SKM-1 treated with dmso at 0.1 percent for 144 hours (cell line): ENCODE measurements at regions not wholly inside any gene's neighbourhood (a gene's known extent, or its start where the extent isn't known, plus 50 kb on each side); places are given as distances from the start of the nearest gene placed in this dataset.
A peak's percentile ranks its signal among the peaks of the same experiment; 100 is the strongest.
"Not testable (repeated sequence)": the region's sequence is repeated elsewhere in the genome, so short reads cannot be mapped to it uniquely, and the experiment has no call there.

ENCODE experiments used
- DNase-seq: peaks from one replicate; lab custom pipeline; 2025; ENCODE audit not compliant: unreplicated experiment; lab: John Stamatoyannopoulos, UW

DNA sequence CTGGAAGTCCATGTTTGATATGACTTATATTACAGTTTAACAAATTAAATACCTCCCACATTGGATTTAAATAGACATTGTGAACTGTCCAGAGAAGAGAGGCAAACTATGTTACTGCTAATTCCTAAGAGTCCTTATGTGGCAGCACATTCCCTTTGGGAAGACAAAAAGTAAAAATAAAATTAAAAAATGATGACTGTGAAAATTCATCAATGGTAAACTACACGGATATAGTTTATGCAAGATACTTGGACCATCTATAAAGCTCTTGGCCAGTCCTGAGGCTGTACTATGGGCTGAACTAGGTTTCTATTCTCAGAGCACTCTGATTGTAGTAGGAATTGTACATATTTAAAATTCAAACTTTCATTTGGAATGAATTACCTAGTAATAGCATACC, 206.4 kb downstream of the LRRK2 start:
- no peak for DNase-seq

DNA sequence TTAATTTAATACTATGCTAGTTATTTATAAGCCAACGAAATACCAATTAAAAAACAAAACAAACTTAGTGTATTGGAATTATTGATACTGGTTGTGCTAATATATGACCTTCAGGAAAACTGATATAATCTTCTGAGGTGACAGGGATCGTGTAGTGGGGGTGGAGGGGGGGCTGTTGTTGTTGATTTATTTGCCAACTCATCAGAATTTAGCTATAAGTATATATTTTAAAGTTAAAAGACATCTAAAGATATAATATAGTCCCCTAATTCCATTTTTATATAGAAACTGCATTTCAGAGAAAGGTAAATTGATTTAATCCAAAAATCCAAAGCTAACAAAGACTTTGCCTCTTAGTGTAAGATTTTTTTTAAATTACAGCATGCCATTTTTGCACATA, 210.5 kb downstream of the LRRK2 start:
- no peak for DNase-seq

DNA sequence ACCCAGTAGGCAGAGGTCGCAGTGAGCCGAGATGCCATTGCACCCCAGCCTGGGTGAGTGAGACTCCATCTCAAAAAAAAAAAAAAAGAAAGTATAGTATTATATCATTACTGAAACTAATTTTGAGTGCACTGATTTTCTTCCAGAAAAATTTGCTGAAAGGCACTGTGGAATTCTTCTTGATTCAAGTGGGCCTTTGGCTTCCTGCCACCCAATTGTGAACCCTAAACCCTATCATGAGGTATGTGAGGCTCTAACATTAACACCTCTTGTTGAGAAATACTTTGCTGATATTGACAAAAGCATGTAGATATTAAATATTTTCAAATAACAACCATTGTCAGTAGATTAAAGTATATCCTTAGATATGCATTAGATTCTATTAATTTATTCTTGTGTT, 211.2 kb downstream of the LRRK2 start:
- DNase-seq, result no peak

DNA sequence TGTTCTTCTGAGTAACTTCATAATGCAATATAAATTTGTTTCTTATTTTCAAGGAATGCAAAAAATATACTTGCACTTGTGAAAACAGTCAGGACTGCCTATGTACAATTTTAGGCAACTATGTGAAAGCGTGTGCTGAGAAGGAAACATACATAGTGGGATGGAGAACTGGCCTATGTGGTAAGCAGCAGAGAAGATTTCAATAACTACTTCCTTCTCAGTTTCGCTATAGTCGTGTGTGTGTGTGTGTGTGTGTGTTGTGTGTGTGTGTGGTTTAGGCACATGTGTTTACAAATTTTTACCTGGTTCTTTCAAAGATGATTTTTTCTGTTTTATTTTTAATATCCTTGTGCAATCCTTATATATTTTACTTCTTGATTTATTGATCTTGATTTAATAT, 211.8 kb downstream of the LRRK2 start:
- DNase-seq, result no peak

DNA sequence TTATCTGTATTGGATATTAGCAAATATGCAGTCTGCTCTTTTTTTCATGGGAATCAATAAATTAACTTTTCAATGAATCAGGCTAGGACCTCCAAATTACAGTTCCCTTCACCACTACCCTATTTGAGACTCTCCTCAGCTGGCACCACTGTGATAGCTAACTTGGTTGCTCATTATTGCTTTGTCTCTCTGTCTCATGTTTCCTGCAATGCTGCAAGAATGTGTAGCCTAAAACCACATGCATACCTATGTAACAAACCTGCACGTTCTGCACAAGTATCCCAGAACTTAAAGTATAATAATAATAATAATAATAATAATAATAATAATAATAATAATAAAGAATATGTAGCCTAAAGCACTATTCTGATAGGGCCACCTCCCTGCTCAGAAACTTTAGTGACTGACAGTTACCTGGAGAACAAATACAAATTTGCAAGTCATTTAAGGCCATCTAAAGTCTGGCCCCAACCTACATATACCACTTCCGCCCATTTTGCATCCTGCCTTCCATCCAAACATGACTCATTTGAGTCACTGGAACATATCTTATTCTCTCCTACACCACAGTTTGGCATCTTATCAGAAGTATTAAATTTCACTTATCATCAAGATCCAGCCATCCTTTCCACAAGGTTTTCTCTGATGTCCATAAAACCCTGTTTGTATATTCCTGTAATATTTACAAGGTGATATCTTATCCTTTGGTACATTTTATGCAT, 215.1 kb downstream of the LRRK2 start:
- no peak for DNase-seq

DNA sequence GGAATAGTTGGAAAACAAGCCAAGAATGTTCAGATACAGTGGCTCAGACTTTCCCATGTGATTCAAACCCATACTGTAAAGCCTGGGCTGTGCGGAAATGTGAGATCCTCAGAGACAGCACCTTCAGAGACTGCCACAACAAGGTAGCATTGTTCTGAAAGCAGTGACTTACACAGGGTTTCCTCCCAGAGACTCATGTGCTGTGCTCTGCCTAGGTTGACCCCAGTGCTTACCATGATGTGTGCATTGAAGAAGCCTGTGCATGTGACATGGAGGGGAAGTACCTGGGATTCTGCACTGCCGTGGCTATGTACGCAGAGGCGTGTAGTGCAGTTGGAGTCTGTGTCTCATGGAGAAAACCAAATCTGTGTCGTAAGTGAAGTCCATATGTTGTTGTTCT, 219.4 kb downstream of the LRRK2 start:
- DNase-seq, result no peak

DNA sequence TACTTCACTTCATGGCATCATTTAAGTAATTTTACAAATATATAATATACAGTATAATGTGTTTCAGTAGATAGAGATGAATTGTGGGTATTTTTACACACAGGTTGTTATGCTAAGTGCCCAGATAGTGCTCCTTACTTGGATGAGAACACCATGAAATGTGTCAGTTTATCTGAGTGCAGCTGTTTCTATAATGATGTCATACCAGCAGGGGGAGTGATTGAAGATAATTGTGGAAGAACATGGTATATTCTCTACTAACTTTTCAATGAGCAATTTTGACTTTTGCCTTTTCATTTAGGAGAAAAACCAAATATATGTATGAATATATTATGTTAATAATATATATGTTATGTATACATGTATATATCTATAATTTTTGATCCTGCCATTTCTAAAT, 221.6 kb downstream of the LRRK2 start:
- DNase-seq, result peak; percentile 6

DNA sequence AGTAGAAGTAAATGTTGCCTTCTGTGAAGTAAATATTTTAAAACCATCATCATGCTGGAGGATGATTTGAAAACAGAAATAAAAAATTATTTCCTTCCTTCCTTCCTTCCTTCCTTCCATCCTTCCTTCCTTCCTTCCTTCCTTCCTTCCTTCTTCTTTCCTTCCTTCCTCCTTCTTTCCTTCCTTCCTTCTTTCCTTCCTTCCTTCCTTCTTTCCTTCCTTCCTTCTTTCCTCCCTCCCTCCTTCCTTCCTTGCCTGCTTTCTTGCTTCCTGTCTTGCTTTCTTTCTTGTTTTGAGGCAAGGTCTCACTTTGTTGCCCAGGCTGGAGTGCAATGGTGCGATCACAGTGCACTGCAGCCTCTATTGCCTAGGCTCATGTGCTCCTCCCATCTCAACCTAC, 223.7 kb downstream of the LRRK2 start:
- DNase-seq, result not testable (repeated sequence)

DNA sequence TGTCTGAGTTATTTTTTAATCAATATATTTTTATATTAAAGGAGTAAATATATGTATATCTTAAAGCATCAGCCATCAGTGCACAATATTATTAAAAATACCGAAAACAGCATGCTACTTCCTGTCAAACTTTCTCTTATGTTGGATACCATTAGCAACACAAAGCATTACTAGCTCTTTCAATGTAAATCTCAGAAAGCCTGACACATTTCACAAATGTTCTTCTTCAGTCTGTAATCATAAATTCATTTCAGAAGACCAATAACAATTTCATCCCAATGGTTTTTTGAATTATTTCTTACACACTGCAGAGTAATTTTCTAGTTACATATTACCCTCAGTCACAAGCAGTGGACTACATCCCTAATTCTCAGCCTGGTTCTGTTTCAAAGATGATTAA, 226.9 kb downstream of the LRRK2 start:
- no peak for DNase-seq

DNA sequence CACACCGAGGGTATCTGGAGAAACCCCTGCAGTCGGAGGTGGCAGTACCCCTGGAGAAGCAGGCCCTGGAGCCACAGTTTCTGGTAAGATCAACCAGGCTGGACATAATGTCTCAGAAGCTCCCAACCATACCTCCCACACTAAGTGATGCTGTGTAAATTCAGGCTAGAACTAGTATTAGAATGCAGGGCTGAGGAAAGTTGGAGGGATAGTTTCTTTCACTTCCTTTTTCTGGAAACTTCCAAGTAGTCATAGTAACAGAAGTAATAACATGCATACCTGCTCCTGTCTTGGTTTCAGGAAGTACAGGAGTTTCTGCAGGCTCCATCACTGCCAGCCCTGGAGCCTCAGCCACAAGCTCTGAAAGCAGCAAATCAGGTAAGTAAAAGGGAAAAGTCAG, 228.1 kb upstream of the CNTN1 start:
- no peak for DNase-seq

DNA sequence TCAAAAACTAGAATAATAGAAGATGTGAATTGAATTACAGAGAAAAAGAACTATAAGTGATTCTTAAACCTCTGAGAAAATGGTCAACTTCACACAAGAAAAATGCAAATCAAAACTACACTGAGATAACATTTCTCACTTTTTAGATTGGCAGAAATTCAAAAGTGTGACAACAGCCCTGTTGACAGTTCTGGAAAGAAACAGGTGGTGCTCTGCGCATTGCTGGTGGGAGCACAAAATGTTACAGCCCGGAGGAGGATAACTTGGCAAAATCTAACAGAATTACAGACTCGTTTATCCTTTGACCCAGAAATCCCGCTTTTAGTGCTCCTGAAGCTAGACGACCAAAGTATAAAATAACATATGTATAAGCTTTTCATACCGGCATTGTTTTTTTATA, 222.5 kb upstream of the CNTN1 start:
- no peak for DNase-seq

DNA sequence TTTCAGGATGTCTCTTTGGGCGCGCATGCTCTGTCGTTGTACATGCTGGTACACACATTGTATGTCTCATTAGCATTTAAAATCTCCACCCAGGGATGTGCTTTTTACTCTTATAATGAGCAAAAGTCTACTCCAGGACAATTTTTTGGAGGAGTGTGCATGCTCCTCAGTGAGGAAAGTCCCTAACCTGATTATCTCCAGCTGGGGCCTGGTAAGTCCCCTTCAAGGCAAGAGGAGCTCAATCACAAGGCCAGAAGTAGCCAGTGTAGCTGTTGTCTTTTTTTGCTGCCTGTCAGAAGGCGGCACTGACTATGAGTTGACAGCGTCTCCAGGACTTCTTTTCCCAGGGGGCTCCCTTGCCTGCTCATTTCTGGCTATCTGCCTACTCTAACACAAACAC, 218.3 kb upstream of the CNTN1 start:
- DNase-seq, result no peak

DNA sequence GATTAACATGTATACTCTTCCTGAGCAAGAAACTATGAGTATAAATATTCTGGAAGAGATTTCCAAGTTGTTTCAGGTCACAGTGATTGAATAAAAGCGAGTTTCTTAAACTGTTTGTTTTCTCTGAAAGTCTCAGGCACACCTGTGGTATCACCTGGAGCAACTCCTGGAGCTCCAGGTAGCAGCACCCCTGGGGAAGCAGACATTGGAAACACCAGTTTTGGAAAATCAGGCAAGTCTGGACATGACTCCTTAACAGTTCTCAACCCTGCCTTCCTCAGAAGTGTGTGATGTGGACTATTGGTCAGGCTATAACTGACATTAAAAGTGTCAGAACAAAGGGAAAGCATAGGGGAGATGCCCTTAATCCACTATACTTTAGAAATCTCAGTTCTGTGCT, 217.6 kb upstream of the CNTN1 start:
- DNase-seq, result no peak

DNA sequence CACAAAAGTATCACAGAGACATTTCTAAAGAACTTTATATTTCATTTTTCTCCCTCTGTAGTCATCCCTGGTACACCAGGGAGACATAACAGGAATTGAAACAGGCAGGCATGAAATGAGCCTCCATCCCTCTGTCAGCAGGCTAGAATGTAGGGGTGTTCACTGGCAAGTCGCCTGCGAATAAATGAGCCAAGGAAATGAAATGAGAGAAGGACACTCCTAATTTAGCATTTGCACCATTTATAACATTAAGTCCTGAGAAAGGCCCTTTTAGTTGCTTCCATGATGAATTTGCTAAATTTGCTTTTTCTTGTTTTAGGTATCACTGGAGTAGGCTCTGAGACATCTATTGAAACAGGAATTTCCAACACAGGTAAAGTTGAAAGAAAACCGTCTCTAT, 192.4 kb upstream of the CNTN1 start:
- DNase-seq, result no peak

DNA sequence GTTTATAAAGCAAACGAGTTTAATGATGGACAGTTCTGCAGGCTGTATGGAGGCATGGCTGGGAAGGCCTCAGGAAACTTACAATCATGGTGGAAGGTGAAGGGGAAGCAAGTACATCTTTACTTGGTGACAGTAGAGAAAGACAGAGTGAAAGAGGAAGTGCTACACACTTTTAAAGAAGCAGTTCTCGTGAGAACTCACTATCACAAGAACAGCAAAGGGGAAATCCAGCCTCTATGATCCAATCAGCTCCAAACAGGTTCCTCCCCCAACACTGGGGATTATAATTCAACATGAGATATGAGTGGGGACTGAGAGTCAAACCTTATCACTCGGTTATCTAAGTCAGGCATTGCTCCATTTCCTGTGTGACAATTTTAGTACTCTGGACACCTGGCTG, 189.9 kb upstream of the CNTN1 start:
- DNase-seq, result no peak

DNA sequence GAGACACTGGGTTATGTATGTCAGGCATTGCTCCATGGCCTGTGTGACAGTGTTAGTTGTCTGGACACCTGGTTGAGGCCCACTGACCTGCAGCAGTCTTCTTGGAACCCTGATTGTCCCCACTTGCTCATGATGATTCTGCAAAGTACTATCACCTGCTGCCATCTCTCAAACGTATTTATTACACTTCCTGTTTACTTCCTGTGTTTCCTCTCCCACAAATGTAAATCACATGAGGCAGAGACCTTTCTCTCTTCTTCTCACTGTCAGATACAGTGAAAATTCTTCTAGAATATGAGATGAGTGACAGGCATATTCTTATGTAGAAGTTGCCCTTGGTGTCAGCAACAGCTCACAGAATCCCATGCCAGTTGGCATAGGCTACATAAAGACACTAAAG, 186.9 kb upstream of the CNTN1 start:
- no peak for DNase-seq

DNA sequence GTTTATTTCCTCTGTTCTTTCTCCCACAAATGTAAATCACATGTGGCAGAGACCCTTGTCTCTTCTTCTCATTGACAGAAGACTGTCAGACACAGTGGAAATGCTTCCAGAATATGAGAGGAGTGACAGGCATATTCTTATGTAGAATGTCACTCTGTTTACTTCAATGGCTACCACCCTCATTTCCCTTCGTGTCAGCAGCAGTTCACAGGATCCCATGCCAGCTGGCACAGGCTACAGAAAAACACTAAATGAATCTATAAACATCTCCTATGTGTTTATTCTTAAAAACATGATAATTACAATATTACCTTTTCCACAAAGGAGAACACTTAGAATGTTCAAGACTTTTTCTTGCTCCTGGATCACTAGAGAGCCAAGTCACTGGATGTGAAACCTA, 183.8 kb upstream of the CNTN1 start:
- no peak for DNase-seq

DNA sequence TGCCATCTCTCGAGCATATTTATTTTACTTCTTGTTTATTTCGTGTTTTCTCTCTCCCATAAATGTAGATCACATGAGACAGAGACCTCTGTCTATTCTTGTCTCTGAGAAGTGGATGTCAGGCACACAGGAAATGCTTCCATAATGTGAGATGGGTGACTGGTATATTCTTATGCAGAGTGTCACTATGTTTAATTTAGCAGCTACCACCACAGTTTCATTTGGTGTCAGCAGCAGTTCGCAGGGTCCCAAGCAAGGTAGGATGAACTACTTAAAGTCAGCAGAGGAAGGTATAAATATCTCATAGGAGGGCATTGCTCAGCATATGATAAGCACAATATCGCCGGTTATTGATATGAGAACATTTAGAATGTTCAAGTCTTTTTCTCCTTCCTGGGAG, 180.9 kb upstream of the CNTN1 start:
- no peak for DNase-seq

DNA sequence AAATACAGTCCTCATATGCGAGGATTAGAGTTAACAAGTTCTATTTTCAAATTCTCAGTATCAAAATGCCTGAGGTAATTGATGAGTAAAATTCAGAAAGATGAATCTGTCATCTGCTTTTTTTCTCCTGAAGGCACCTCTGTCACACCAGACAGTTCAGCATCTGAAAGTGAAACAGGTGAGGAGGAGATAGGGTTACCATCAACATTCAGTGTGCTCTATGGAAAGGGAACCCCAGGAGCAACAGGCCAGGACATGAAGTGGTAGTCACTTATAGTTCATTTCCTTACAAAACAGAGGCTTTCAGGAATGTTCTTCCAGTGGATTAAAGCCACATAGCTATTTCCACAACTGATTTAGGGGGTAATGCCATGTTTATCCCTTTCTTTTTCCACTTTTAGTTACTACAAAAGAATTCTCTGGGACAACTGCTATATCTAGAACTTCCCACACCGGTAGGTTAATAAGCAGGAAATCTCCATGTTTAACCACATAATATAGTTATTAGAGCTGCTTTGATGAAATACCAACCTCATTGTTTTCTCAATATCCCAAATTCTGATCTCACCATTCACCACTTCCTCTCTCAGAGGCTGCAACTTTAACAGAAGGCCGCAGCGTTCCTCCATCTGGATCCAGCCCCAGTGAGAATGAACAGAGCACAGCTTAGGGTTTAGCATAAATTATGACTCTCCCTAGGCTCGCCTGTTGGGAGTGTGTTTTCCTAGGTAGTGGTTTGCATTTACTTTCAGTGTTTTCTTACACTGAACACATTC, 177.0 kb upstream of the CNTN1 start:
- DNase-seq, result no peak

DNA sequence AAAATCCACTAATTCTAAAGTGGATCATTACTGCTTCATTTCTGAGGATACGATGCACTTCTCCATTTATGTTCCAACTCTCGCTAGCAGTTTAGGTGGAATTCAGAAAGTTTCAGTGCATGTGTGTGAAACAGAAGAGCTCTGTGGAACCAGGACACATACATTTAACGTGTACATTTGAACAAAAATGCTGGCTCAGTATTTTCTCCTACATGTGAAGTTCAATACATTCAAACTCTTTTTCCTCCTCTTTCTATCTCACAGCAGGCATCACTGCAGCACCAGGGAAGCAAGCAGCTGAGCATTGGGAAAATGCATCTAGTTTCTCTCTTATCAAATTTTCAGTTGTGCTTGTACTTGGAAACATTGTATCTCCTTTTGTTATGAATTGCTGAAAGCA, 169.4 kb upstream of the CNTN1 start:
- DNase-seq, result no peak

DNA sequence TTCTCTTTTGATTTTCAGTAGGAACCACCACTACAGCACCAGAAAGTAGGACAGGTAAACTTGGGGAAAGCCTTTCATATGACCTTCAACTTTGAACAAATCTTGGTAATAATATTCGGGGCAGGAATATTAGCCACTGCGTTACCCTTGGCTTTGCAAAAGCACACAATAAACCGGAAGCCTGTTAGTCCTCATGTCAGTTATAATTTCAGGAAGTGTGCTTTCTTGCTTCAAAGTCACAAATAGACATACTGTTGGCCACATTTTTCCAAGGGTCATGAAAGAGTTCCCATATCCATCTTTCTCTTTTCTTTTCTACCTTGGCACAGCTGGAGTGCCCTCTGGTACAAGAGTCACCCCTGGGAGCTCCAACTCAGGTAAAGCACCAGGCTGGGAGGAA, 167.2 kb upstream of the CNTN1 start:
- DNase-seq, result no peak

DNA sequence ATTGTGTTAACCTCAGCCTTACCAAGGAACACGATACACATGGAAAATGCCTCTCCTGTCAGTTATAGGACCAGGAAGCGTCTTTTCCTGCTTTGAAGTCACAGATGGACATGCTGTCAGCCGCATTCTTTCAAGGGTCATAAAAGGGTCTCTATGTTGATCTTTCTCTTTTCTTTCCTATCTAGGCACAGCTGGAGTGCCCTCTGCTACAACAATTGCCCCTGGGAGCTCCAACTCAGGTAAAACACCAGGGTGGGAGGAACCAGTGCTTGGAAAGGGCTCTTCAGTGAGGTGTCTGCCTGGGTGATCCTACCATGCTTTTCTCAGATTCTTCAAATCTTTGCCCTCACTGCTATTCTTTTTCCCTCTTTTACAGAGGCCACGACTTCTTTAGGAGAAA, 157.4 kb upstream of the CNTN1 start:
- no peak for DNase-seq

DNA sequence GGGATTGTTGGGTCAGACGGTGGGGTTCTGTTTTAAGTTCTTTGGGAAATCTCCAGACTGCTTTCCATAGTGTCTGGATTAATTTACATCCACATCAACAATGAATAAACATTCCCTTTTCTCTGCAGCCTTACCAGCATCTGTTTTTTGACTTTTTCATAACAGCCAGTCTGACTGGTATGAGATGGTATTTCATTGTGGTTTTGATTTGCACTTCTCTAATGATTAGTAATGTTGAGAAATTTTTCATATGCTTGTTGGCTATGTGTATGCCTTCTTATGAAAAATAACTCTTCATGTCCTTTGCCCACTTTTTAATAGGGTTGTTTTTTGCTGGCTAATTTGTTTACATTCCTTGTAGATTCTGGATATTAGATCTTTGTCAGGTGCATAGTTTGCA, 140.8 kb upstream of the CNTN1 start:
- DNase-seq, result no peak
